C1 segment of cervical spinal cord (tissue), 14 donors: ENCODE measurements at regions not wholly inside any gene's neighbourhood (a gene's known extent, or its start where the extent isn't known, plus 50 kb on each side); places are given as distances from the start of the nearest gene placed in this dataset.
"Not testable (repeated sequence)": the region's sequence is repeated elsewhere in the genome, so short reads cannot be mapped to it uniquely, and the experiment has no call there.

ENCODE experiments used
- DNase-seq, 14 donors: peaks; one replicate each; lab custom pipeline; 2025; lab: John Stamatoyannopoulos, UW

GRCh38 chr6:164401871-164402270 lies 907.5 kb downstream of the C6orf118 start:
- DNase-seq = peak in 3 of 14 donors; percentile 7 to 14 (median 8)

DNA sequence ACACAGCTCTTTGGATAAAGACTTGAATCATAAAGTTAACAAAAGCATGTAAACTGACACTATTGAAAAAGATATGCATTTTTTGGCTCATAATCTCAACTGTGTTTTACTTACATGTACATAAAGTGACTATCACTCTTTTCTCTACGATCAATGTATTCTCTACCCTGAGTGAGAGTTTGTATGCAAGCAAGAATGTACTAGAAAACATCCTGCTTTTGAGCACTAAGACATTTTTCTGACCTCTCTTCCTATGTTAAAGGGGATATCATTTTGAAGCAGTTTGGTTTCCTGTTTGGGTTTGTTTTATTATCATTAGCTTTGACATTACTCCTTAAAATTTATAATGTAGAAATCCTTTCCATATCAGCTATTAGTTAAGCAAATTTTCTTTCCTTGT lies 910.8 kb downstream of the C6orf118 start:
- DNase-seq = no peak

- DNase-seq = peak in 12 of 14 donors; percentile 35 to 96 (median 60)
These were observed 913.0 kb downstream of the C6orf118 start for GRCh38 chr6:164396071-164397047.

DNA sequence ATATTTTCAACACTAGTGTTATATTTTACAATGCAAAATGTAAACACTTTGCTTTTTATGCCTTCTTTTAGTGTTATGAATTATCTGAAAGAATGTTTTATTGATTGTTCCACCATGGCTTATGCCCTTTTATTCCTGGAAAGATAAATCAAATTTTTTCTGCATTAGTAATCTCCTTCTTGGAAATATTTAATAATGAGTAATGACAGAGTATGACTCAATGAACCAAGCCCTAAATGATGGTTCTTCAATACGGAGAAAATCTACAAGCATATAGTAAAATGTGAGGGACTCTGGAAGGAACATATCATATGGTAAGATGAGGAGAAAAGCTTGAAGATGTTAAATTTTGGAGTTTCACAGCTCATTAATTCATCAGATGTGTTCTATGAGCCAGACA lies 929.6 kb downstream of the C6orf118 start:
- no peak for DNase-seq

DNA sequence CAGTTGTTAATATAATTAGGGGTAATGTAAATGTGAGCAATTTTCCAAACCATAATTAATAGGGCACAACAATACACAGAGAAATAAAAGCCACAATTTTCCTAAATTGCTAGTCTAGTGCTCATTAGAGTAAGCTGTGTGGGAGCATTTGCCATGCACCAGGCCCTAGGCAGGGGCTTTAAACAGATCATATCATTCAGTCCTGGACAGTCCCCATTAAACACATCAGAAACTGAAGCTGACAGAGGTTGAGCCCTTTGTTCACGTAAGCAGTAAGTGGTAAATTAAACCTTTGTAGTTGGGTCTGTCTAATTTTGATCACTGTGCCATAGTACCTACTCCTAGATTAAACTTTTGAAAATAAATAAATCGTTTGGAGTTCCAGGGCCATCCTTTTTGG lies 931.1 kb downstream of the C6orf118 start:
- DNase-seq = no peak

DNA sequence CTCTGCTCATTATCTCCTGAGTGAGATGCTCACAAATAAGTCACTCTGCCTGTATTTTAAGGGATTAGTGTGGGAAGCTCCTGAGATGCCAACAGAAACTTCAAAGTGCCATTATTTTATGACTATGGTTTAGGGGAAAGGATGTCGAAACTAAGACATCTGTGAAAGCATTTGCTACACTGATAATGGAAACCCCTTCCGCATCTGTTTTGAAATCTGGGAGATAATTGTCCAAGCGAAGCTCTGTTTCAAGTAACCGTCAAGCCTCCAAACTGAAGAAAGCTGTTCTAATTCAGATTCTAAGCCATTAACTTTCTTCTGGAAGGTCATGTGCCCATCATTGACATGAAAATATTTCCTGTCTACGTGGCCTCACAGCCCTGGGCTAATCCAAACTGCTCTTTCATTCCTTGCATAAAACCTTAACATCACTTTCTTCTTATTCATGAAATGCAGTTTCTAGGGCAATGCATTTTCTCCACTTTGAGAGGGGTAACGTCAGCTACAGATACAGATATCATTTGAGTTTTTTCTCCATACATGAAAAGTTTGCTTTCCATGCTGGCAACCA lies 932.0 kb downstream of the C6orf118 start:
- DNase-seq = no peak

DNA sequence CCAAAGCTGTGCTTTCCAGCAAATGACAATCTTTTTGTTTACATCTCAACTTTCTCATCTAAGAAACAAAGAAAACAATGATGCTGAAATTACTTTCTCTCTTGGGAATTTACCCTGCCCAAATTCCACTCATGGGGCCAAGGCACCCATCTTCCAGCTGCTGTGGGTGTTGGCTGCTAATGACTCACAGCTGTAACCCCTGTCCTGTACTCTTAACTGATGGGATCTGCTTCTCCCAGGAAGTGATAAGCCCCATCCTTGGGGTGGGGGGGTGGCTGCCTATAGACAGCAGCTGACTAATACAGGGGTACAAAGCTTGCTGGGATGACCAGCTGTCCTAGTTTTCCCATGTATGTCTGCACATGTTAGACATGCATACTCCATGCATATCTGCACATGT lies 938.6 kb downstream of the C6orf118 start:
- DNase-seq = no peak

DNA sequence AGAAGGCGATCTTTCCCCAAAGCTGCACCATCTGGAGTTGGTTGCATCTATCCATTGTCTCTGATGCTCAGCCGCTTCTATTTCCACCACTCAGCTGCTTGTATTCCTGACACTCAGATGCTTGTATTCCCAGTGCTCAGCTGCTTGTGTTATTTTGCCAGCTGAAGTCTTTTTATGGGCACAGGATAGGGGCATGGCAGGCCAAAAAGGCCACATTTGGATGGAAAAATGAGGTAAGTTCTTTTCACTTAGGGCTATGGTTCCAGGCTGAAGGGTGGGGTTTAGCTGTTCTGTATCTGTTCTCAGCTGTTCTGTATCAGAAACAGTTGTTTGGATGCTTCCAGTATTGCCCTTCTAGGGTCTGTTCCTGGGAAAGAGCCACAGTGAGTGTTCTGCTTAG lies 944.9 kb downstream of the QKI start:
- no peak for DNase-seq

- DNase-seq = no peak
These were observed 944.5 kb downstream of the QKI start for GRCh38 chr6:164359036-164359435.

- no peak for DNase-seq
These were observed 942.3 kb downstream of the QKI start for GRCh38 chr6:164356814-164357213.

DNA sequence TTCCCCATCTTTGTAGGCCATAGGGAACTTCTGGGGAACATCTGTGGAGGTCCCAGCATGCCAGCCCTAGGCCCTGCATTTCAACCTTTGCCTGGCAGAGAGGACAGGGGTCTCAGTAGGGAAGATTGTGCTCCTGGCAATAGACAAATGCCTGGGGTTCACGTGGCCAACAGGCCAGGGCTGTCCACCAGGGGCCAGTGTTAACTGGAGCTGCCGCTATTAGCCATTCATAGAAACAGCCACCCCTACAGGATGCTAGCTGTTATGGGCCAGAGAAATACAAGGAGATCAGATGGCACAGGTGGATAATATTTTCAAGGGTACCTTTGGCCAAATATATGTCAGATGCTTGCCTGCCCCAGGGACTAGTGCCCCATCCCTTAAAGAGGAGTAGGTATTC lies 932.9 kb downstream of the QKI start:
- no peak for DNase-seq

- DNase-seq = no peak
These were observed 932.1 kb downstream of the QKI start for GRCh38 chr6:164346631-164347030.

DNA sequence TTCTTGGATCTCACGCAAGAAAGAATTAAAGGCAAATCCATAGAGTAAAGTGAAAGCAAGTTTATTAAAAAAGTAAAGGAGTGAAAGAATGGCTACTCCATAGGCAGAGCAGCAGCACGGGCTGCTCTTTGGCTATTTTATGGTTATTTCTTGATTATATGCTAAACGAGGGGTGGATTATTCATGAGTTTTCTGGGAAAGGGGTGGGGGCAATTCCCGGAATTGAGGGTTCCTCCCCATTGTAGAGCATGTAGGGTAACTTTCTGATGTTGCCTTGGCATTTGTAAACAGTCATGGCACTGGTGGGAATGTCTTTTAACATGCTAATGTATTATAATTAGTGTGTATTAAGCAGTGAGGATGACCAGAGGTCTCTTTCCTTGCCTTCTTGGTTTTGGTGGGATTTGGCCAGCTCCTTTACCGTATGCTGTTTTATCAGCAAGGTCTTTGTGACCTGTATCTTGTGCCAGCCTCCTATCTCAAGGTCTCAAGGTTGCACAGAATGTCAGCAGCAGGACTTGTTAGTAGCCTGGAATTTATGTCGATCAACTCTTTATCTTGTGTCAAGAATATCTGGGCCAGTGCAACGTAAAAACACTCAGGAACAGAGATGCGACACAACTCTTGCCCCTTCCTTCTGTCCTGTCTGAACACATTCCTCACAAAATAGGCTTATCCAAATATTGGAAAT lies 931.4 kb downstream of the QKI start:
- peak in 1 of 14 donors; percentile 22 for DNase-seq

DNA sequence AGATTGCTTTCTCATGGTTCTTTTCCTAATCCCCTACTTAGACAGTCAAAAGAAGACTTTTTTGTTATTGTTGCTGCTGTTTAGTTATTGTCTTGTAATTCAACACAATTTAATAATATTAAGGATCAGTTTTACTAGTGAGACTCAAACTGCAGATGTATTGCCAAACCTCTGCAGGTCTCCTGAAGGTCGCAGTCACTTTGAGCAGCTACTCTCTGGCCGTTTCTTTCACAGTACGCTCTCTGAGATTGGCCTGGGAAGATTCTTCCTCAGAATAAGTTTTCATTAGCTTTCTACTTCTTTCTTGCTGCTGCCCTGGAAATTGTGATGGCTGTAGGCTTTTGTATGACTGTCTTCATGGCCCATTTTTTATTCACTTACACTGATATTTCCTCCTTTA lies 930.8 kb downstream of the QKI start:
- peak in 1 of 14 donors; percentile 1 for DNase-seq

- peak in 3 of 14 donors; percentile 9 to 20 (median 13) for DNase-seq
These were observed 930.3 kb downstream of the QKI start for GRCh38 chr6:164344801-164345291.

- DNase-seq = not testable (repeated sequence)
These were observed 924.9 kb downstream of the QKI start for GRCh38 chr6:164339442-164339841.

- DNase-seq = no peak
These were observed 923.4 kb downstream of the QKI start for GRCh38 chr6:164337925-164338397.

DNA sequence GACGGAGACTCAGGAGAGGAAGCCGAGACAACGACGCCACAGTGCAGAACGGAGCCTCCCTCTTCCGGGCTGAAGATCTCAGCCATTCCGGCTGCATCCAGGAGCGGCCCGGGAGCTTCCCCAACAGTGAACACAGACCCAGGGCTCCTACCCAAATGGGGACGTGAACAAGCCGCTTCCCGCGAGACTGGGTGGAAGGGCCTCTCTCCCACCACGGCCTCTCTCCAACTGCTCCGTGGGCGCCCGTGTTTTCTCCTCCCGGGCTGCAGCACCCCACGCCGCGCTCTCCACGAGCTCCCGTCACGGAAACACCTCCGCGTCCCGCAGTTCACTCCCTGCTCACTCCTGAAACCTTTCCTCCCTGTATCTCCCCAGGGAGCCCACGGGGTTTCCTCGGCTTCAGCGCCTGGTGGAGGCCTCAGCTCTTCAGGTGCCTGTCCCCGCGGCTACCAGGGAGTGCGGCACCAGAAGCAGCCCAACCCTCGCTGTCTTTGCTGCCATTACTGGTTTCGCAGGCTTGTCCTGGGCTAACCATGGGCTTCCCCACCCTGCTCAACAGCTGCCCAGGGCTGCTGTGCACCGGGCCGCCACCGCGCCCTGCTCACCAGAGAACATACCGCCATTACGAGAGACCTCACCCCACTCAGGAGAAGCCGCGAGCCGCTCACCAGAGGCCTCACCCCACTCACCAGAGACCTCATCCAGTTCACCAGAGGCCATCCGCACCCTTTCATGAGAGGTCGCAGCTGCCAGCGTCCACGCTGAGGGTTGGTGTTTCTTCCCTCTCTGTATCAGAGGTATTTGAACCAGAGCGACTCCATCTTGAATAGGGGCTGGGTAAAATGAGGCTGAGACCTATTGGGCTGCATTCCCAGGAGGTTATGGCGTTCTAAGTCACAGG lies 922.8 kb downstream of the QKI start:
- DNase-seq = no peak

DNA sequence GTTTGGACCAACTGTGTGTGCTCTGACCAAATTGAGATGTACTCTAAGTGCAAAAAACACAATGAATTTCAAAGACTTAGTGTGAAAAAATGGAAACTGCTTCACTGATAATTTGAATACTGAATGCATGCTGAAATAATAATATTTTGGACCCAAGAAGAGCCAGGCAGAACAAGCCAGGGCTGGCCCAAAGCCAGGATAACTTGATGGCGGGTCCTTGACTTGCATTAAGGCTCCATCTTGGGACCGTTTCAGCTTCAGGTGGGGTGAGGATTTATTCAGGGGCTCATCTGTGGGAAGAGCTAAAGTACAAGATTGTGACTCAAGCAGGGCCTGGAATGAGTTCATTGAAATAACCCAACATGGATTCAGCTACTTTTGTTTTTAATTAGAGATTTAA lies 921.9 kb downstream of the QKI start:
- no peak for DNase-seq

GRCh38 chr6:164331026-164331425 lies 916.5 kb downstream of the QKI start:
- DNase-seq = no peak

DNA sequence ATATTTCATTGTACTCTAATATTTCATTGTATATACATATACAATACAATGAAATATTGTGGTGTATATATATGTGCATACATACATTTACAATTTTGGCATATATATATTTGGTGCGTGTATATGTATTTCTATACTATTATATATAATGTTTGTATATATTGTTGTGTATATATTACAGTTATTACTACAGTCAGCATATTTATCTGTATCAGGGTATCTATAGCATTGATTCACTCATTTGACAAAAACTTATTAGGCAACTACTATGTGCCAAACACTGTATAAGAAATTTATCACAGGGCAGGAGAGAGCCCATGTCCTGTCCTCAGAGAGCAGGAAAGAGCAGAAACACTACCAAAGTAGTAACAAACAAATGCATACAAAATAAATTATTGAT lies 910.6 kb downstream of the QKI start:
- no peak for DNase-seq
